HEK293T (cell line): ENCODE measurements at regions not wholly inside any gene's neighbourhood (a gene's known extent, or its start where the extent isn't known, plus 50 kb on each side); places are given as distances from the start of the nearest gene placed in this dataset.

Experiments used
- BHLHE40 ChIP-seq: fragments of 450-650 bp; IDR thresholded peaks from 2 replicates; pipeline ENCODE4 v1.6.1; 2016; ENCODE audit warnings: mild to moderate bottlenecking, moderate library complexity, borderline replicate concordance
- SP1 ChIP-seq: fragments of 450-650 bp; IDR thresholded peaks from 2 replicates; pipeline ENCODE4 v1.6.1; 2017

GRCh38 chr2:41910126-41910525 lies 137.7 kb upstream of the PKDCC start:
- TF ChIP-seq SP1 (no peak), BHLHE40 (no peak)
